Fibroblast of skin of back (primary cell): ENCODE measurements at regions not wholly inside any gene's neighbourhood (a gene's known extent, or its start where the extent isn't known, plus 50 kb on each side); places are given as distances from the start of the nearest gene placed in this dataset.
"Not testable (repeated sequence)": the region's sequence is repeated elsewhere in the genome, so short reads cannot be mapped to it uniquely, and the experiment has no call there.

Experiments
- DNase-seq: peaks from one replicate; pipeline ENCODE4 v3.0.0-alpha.2; 2013

DNA sequence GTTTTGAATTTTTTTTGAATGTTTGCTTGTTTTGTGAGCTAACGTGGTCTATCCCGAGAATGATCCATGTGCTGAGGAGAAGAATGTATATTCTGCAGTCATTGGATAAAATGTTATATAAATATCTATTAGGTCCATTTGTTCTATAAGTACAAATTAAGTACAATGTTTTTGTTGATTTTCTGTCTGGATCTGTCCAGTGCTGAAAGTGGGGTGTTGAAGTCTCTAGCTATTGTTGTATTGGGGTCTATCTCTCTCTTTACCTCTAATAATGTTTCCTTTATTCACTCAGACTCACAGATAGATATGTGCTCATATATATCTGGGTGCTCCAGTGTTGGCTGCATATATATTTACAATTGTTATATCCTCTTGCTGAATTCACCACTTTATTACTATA is 144.8 kb upstream of the SETMAR start:
- no peak for DNase-seq

- no peak for DNase-seq
These were observed 141.1 kb upstream of the SETMAR start for GRCh38 chr3:4162096-4162495.

- no peak for DNase-seq
These were observed 140.2 kb upstream of the SETMAR start for GRCh38 chr3:4163011-4163410.

DNA sequence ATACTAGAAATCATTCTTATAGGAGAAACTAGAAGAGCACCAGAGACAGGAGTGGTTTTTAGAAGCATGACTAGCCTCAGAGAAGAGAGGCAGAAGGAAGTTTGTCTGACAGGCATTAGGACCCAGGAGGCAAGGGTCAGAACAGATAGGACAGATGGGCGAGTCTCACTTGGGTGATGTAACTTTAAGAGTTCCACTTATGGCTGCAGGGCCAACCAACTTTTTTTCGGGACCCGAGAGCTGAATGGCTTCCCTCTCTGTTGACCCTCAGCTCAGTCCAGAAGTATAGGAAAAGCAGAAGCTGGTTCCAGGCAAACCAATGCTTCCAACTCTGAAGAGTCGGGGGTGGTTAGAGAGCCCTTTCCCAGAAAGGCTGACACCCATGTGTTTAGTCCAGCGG is 136.6 kb upstream of the SETMAR start:
- DNase-seq, result no peak

- not testable (repeated sequence) for DNase-seq
These were observed 135.9 kb upstream of the SETMAR start for GRCh38 chr3:4167230-4167629.

GRCh38 chr3:4174791-4175190 is 128.4 kb upstream of the SETMAR start:
- no peak for DNase-seq

GRCh38 chr3:4191971-4192370 is 111.2 kb upstream of the SETMAR start:
- DNase-seq, result no peak

GRCh38 chr3:4195006-4195405 is 108.2 kb upstream of the SETMAR start:
- DNase-seq, result no peak

GRCh38 chr3:4196506-4197147 is 106.5 kb upstream of the SETMAR start:
- DNase-seq, result no peak

DNA sequence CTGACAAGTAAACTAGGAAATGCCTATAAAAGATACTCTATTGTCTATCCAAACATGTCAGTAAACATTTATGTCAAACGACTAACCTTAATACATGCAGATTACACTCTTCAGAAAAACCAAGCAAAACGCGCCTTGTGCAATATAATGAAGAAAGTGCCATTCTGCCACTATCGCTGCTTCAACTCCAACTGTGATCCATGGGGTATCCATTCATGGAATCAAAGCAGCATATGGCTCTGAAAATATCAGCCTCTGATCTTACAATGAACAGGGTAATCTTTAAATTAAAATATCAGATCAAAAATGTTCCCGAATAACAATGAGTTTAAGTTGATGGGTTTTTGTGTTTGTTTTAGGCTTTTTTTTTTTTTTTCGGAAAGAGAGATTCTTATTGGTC is 105.5 kb upstream of the SETMAR start:
- no peak for DNase-seq

DNA sequence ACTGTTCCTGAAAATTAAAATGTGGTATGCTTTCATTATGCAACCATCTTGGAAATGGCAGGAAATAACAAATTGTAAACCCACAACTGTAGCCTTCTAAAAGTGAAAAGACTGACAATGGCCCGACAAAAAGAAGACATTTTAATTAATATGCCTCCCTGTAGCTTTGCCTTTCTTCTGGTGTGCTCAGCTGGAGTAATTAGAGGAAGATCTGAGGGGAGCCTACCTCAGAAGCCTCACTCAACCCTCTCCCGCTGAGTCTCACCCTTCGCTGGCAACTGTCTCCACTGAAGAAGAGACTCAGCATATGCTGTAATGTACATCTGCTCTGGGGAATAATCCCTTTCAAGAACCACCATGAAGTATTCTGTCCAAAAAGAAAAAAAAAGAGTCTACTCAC is 104.7 kb upstream of the SETMAR start:
- no peak for DNase-seq

DNA sequence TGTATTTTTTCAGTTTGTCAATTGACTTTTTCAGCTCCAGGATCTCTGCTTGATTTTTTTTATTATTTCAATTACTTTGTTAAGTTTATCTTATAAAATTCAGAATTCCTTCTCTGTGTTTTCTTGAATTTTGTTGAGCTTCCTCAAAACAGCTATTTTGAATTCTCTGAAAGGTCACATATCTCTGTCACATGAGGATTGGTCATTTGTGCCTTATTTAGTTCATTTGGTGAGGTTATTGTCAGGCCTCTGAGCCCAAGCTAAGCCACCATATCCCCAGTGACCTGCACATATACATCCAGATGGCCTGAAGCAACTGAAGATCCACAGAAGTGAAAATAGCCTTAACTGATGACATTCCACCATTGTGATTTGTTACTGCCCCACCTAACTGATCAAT is 98.4 kb upstream of the SETMAR start:
- DNase-seq, result not testable (repeated sequence)

GRCh38 chr3:4207672-4208071 is 95.5 kb upstream of the SETMAR start:
- no peak for DNase-seq

DNA sequence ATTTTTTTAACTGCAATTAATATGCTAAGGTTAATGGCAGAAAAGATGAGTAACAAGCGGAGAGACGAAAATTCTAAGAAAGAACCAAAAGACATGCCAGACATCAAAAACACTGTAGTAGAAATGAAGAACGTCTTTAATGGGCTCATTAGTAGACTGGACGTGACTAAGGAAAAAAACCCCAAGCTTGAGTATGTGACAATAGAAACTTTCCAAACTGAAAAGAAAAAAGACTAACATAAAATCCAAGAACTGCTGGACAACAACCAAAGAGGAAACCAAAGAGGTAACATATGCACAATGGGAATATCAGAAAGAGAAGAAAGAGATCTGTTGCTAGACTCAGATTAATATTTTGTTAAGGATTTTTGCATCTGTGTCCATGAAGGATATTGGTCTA is 94.6 kb upstream of the SETMAR start:
- DNase-seq, result no peak

DNA sequence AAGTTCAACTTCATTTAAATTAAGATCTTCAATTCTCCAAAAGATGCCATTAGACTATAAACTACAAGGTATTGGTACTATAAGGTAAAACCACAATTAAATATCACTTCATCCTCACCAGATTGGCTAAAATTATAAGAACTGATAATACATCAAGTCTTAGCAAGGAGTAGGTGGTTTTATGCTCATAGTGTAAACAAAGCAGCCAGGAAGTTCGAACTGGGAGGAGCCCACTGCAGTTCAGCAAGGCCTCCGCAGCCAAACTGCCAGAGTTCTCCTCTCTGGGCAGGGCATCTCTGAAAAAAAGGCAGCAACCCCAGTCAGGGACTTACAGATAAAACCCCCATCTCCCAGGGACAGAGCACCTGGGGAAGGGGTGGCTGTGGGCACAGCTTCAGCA is 91.6 kb upstream of the SETMAR start:
- DNase-seq, result no peak

DNA sequence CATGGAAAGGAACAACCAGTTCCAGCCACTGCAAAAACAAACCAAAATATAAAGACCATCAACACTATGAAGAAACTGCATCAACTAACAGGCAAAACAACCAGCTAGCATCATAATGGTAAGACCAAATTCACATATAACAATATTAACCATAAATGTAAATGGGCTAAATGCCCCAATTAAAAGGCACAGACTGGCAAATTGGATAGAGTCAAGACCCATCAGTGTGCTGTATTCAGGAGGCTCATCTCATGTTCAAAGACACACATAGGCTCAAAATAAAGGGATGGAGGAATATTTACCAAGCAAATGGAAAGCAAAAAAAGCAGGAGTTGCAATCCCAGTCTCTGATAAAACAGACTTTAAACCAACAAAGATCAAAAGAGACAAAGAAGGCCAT is 89.7 kb upstream of the SETMAR start:
- DNase-seq, result not testable (repeated sequence)

DNA sequence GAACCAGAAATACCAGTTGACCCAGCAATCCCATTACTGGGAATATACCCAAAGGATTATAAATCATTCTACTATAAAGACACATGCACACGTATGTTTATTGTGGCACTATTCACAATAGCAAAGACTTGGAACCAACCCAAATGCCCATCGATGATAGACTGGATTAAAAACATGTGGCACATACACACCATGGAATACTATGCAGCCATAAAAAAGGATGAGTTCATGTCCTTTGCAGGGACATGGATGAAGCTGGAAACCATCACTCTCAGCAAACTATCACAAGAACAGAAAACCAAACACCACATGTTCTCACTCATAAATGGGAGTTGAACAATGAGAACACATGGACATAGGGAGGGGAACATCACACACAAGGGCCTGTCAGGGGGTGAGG is 86.2 kb upstream of the SETMAR start:
- DNase-seq, result not testable (repeated sequence)

GRCh38 chr3:4218456-4219226 is 84.5 kb upstream of the SETMAR start:
- no peak for DNase-seq

- no peak for DNase-seq
These were observed 84.0 kb upstream of the SETMAR start for GRCh38 chr3:4219227-4219568.

DNA sequence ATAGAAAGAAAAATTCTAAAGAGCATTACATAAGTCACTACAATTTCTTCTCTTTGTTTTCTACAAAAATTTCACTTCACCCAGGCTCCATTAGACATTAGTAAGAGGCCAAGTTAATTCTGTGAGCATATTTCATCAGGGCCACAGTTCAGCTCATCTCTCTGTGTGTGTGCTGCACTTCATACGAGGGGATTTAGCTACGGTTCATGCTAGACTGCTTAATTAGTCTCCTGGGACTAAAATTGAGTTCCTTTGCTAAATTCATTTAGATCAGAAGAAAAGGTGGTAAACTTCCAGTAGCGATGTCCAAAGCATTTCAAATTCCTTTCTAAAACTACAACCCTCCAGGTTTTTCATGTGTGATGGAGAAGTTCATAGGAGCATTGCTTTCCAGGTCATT is 83.1 kb upstream of the SETMAR start:
- no peak for DNase-seq

GRCh38 chr3:4222574-4223175 is 80.5 kb upstream of the SETMAR start:
- no peak for DNase-seq

DNA sequence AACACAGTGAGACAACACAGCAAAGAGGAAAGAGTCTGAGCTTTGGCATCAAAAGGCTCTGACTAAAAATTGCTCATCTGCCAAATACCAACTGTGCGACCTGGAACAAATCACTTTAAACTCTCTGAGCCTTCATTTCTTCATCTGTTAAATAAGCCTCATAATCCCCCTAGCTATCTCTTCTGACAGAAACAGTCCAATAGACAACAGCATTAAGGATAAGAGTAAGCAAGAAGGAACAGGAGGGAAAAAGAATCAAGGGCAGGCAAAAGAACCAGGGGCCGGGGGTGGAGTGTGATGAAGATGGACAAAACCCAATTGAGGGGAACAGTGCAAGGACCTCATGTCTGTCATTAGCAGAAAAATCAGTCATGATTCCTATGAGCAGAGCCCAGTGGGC is 79.4 kb upstream of the SETMAR start:
- DNase-seq, result no peak

DNA sequence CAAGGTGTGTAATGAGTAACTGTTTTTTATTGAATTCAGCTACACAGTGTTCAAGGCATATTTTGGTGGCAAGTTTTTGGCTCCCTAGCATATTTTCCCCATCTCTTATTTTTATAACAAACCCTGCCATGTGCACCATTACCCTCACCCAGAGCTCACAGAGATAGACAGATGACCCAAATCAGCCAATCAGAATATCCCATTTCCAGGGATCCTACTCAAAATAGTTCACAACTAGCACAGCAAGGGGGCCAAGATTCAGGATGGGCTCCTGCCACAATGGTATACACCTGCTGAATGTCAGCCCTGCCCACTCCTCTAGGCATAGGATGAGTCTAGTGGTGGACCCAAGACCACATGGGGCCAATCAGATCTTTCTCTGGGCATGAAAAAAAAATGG is 78.8 kb upstream of the SETMAR start:
- DNase-seq, result no peak

DNA sequence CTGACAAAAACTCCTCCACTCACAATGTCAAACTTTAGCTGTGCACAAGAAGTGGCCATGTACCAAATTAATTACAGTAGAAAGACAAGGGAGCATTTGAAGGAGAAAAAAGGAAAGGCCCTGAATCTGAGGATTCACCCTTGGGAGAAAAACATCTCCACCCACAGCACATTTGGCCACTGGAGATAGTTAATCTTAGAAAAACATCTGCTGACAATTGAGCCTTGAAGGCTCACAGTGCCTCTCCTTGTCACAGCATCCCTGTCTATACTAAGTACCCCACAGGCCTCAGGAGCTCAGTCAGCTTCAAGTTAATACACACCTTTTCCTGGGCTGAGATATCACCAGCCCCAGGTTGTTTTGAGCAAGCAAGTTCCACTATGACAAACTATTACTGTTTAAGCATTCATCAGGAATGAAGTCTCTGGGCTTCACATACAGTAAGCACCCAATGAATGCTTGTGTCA is 78.1 kb upstream of the SETMAR start:
- no peak for DNase-seq
